ENCODE measurements at regions not wholly inside any gene's neighbourhood (a gene's known extent, or its start where the extent isn't known, plus 50 kb on each side); places are given as distances from the start of the nearest gene placed in this dataset.
A peak's percentile ranks its signal among the peaks of the same experiment; 100 is the strongest.

GRCh38 chr4:74659576-74660411, 134.5 kb downstream of the BTC start (continued):
- TF ChIP-seq MATR3 (CRISPR knock-in tag; IDR thresholded peaks at IDR 0.05): no peak
- TF ChIP-seq SAFB2 (CRISPR knock-in tag; IDR thresholded peaks at IDR 0.05; ENCODE audit: borderline replicate concordance, low read depth): no peak
- no peak for TF ChIP-seq HMG20B (CRISPR knock-in tag; conservative IDR thresholded peaks at IDR 0.05)
- TF ChIP-seq SOX13 (IDR thresholded peaks at IDR 0.05): no peak
- TF ChIP-seq SOX13 (CRISPR knock-in tag; conservative IDR thresholded peaks at IDR 0.05 in 1 of 2, IDR thresholded peaks at IDR 0.05 in 1 of 2): peak in 1 of 2 experiments; percentile 76; a peak in 2 of 4 replicates
- TF ChIP-seq ERF (CRISPR knock-in tag; IDR thresholded peaks at IDR 0.05): no peak
- TF ChIP-seq, protein P1, sequence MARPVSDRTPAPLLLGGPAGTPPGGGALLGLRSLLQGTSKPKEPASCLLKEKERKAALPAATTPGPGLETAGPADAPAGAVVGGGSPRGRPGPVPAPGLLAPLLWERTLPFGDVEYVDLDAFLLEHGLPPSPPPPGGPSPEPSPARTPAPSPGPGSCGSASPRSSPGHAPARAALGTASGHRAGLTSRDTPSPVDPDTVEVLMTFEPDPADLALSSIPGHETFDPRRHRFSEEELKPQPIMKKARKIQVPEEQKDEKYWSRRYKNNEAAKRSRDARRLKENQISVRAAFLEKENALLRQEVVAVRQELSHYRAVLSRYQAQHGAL (CRISPR knock-in tag; IDR thresholded peaks at IDR 0.05; ENCODE audit: not compliant biosample characterization): no peak
- TF ChIP-seq, protein P2, sequence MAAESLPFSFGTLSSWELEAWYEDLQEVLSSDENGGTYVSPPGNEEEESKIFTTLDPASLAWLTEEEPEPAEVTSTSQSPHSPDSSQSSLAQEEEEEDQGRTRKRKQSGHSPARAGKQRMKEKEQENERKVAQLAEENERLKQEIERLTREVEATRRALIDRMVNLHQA (CRISPR knock-in tag; IDR thresholded peaks at IDR 0.05): no peak
- TF ChIP-seq KDM2A (CRISPR knock-in tag; IDR thresholded peaks at IDR 0.05; ENCODE audit: borderline replicate concordance, low read depth): no peak
- TF ChIP-seq TMF1 (CRISPR knock-in tag; IDR thresholded peaks at IDR 0.05; ENCODE audit: low read depth): no peak
- TF ChIP-seq NFE2L2 (IDR thresholded peaks at IDR 0.05; ENCODE audit: low read length): no peak
- no peak for TF ChIP-seq ARHGAP35 (CRISPR knock-in tag; IDR thresholded peaks at IDR 0.05; ENCODE audit: borderline replicate concordance)
- no peak for TF ChIP-seq ARNT2 (CRISPR knock-in tag; IDR thresholded peaks at IDR 0.05; ENCODE audit: low read depth)
- no peak for TF ChIP-seq YEATS2 (CRISPR knock-in tag; IDR thresholded peaks at IDR 0.05; ENCODE audit: borderline replicate concordance)
- TF ChIP-seq, protein P3, sequence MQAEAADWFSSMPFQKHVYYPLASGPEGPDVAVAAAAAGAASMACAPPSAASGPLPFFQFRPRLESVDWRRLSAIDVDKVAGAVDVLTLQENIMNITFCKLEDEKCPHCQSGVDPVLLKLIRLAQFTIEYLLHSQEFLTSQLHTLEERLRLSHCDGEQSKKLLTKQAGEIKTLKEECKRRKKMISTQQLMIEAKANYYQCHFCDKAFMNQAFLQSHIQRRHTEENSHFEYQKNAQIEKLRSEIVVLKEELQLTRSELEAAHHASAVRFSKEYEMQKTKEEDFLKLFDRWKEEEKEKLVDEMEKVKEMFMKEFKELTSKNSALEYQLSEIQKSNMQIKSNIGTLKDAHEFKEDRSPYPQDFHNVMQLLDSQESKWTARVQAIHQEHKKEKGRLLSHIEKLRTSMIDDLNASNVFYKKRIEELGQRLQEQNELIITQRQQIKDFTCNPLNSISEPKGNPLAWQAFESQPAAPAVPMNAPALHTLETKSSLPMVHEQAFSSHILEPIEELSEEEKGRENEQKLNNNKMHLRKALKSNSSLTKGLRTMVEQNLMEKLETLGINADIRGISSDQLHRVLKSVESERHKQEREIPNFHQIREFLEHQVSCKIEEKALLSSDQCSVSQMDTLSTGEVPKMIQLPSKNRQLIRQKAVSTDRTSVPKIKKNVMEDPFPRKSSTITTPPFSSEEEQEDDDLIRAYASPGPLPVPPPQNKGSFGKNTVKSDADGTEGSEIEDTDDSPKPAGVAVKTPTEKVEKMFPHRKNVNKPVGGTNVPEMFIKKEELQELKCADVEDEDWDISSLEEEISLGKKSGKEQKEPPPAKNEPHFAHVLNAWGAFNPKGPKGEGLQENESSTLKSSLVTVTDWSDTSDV (CRISPR knock-in tag; IDR thresholded peaks at IDR 0.05): no peak
- TF ChIP-seq CBX2 (IDR thresholded peaks at IDR 0.05; ENCODE audit: low read depth, low read length): no peak
- no peak for TF ChIP-seq CBX2 (CRISPR knock-in tag; IDR thresholded peaks at IDR 0.05; ENCODE audit: low read depth)
- no peak for TF ChIP-seq NONO (IDR thresholded peaks at IDR 0.05)
- no peak for TF ChIP-seq NONO (CRISPR knock-in tag; conservative IDR thresholded peaks at IDR 0.05)
- TF ChIP-seq ZNF331 (CRISPR knock-in tag; IDR thresholded peaks at IDR 0.05): no peak
- no peak for TF ChIP-seq ZBTB26 (CRISPR knock-in tag; IDR thresholded peaks at IDR 0.05; ENCODE audit: borderline replicate concordance)
- no peak for TF ChIP-seq ZNF256 (CRISPR knock-in tag; conservative IDR thresholded peaks at IDR 0.05)
- no peak for TF ChIP-seq SPEN (CRISPR knock-in tag; IDR thresholded peaks at IDR 0.05; ENCODE audit: low read depth)
- peak; percentile 28 for TF ChIP-seq ASH2L (IDR thresholded peaks at IDR 0.05; ENCODE audit: insufficient read length, low read depth, low read length)
- no peak for TF ChIP-seq IKZF1 (IDR thresholded peaks at IDR 0.05)
- peak; percentile 64 for TF ChIP-seq POGZ (CRISPR knock-in tag; IDR thresholded peaks at IDR 0.05)
- no peak for TF ChIP-seq NR3C1 (CRISPR knock-in tag; IDR thresholded peaks at IDR 0.05)
- TF ChIP-seq NFRKB (IDR thresholded peaks at IDR 0.05): no peak
- no peak for TF ChIP-seq ELF1 (CRISPR knock-in tag; IDR thresholded peaks at IDR 0.05)
